Tibial nerve (tissue), 4 donors: ENCODE measurements at regions not wholly inside any gene's neighbourhood (a gene's known extent, or its start where the extent isn't known, plus 50 kb on each side); places are given as distances from the start of the nearest gene placed in this dataset.

Source experiments
- DNase-seq, 2 donors: peaks; one replicate each; pipeline ENCODE4 v3.0.0-alpha.2; 2019; ENCODE audit warnings: low spot score in 2 of 2
- H3K27ac ChIP-seq, 4 donors: fragments of 200-600 bp; sonication (generic) in 3 of 4; one replicate each; pipeline ENCODE4 v1.5.1; 2017 to 2019; ENCODE audit warnings: mild to moderate bottlenecking in 1 of 4
- H3K27me3 ChIP-seq, 2 donors: fragments of 200-600 bp; sonication (generic) in 1 of 2; one replicate each; pipeline versions ENCODE4 v1.5.1 to v1.6.0; 2017 to 2019
- H3K36me3 ChIP-seq, 3 donors: fragments of 200-600 bp; sonication (generic); one replicate each; pipeline ENCODE4 v1.5.1; 2018 to 2019
- H3K4me1 ChIP-seq, 4 donors: fragments of 200-600 bp; sonication (generic) in 3 of 4; one replicate each; pipeline ENCODE4 v1.5.1; 2017 to 2019
- H3K4me3 ChIP-seq, 4 donors: fragments of 200-600 bp; sonication (generic) in 3 of 4; one replicate each; pipeline ENCODE4 v1.5.1; 2017 to 2019; ENCODE audit warnings: mild to moderate bottlenecking in 1 of 4, moderate library complexity in 1 of 4
- H3K9me3 ChIP-seq, 4 donors: fragments of 200-600 bp; sonication (generic) in 3 of 4; one replicate each; pipeline ENCODE4 v1.5.1; 2017 to 2019
- EP300 ChIP-seq, 2 donors: sonication (generic); formaldehyde crosslinking; IDR thresholded peaks; one replicate each; pipeline ENCODE4 v1.6.1; 2017; ENCODE audit warnings: antibody characterized with exemption in 2 of 2, mild to moderate bottlenecking in 1 of 2
- POLR2A ChIP-seq, 2 donors: fragments of 450-650 bp; IDR thresholded peaks; one replicate each; pipeline ENCODE4 v1.6.1; 2017; ENCODE audit warnings: antibody characterized with exemption in 2 of 2, mild to moderate bottlenecking in 2 of 2, moderate library complexity in 2 of 2
- WGBS, 2 donors: methylation state at CpG; one replicate each; pipeline ENCODE4 v1.1.5; 2018; 5-methylcytosine and 5-hydroxymethylcytosine counted together
- TF ChIP-seq, protein P1 (sequence below), 5 experiments: fragments of 200-600 bp in 3 of 5; fragments of 450-650 bp in 2 of 5; sonication (generic) in 3 of 5; IDR thresholded peaks; one replicate each; pipeline ENCODE4 v1.5.1; 2016 to 2019; ENCODE audit warnings: antibody characterized with exemption in 5 of 5, mild to moderate bottlenecking in 3 of 5, moderate library complexity in 2 of 5

DNA sequence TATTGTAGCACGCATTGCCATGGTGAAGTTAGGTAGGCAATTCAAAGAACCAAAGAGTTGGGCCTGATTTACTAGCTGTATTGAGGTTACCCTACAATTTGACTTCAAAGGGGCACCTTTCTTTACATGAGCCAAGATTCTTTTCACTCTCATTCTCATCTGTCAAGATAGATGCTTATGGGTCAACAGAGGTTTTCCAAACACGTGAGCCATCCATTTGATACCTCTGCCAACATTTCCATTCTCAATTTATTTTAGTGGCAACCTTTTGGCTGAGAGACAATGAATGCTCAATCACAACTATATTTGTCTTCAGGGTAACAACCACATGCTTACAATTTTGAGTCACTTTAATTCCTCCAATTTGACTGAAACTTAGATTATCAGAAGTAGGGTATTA, 370.6 kb upstream of the CDH20 start:
- Histone ChIP-seq H3K27ac (no peak overlapping the region), H3K4me3 (no peak overlapping the region), H3K27me3 (no peaks in the 10 kb centered on the region), H3K36me3 (no peaks in the 10 kb centered on the region), H3K4me1 (no peaks in the 10 kb centered on the region), H3K9me3 (no peaks in the 10 kb centered on the region)
- DNase-seq, result no peak
- WGBS, 2 donors, result 79 to 84% methylated on average over 2 of the region's 2 CpGs
- no peak for TF ChIP-seq POLR2A (IDR thresholded peaks at IDR 0.05)
- TF ChIP-seq EP300 (IDR thresholded peaks at IDR 0.05), result no peak
- TF ChIP-seq, protein P1, sequence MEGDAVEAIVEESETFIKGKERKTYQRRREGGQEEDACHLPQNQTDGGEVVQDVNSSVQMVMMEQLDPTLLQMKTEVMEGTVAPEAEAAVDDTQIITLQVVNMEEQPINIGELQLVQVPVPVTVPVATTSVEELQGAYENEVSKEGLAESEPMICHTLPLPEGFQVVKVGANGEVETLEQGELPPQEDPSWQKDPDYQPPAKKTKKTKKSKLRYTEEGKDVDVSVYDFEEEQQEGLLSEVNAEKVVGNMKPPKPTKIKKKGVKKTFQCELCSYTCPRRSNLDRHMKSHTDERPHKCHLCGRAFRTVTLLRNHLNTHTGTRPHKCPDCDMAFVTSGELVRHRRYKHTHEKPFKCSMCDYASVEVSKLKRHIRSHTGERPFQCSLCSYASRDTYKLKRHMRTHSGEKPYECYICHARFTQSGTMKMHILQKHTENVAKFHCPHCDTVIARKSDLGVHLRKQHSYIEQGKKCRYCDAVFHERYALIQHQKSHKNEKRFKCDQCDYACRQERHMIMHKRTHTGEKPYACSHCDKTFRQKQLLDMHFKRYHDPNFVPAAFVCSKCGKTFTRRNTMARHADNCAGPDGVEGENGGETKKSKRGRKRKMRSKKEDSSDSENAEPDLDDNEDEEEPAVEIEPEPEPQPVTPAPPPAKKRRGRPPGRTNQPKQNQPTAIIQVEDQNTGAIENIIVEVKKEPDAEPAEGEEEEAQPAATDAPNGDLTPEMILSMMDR (IDR thresholded peaks at IDR 0.05), result no peak

DNA sequence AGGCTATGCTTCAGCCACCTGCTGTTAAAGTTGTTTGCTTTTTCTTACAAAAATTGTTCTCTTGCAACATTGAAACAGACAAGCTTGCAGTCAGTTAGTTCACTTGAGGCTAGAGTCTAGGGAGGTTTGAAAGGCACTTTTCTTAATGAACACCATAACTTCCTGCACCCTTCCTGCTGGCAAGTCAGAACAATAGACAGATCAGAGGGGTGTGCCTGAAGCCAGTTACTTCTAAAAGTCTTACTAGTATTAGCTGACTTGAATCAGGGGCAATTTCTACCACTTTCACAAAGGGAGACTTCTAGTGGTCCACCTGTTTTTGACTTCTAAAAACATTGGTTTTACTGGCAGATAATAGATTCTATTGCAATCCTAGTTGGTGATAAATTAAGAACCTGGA, 367.4 kb upstream of the CDH20 start:
- TF ChIP-seq, protein P1 (IDR thresholded peaks at IDR 0.05), result no peak
- TF ChIP-seq POLR2A (IDR thresholded peaks at IDR 0.05) (no peak), EP300 (IDR thresholded peaks at IDR 0.05) (no peak)
- H3K4me1 ChIP-seq, result no peaks in the 10 kb centered on the region
- no peak overlapping the region for H3K27ac ChIP-seq
- no peak overlapping the region for H3K4me3 ChIP-seq
- no peak for DNase-seq
- no peaks in the 10 kb centered on the region for H3K9me3 ChIP-seq
- H3K36me3 ChIP-seq, result no peaks in the 10 kb centered on the region
- H3K27me3 ChIP-seq, result no peaks in the 10 kb centered on the region

DNA sequence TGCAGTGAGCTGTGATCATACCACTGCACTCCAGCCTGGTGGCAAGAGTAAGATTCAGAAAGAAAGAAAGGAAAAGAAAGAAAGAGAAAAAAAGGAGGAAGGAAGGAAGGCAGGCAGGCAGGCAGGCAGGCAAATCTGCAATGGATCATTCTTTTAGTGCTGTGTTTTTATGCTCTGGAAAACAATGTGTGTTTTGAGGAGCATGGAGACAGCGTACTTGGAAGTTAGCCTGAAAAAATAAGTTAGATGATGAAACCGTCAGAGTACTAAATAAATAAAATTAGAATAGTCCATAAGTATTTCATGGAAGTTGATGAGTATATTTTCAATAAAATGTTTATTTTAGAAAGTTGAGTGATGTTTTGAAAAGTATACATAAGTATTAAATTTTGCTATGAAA, 366.4 kb upstream of the CDH20 start:
- WGBS, 2 donors, result 25 to 26% methylated on average over 2 of the region's 2 CpGs

DNA sequence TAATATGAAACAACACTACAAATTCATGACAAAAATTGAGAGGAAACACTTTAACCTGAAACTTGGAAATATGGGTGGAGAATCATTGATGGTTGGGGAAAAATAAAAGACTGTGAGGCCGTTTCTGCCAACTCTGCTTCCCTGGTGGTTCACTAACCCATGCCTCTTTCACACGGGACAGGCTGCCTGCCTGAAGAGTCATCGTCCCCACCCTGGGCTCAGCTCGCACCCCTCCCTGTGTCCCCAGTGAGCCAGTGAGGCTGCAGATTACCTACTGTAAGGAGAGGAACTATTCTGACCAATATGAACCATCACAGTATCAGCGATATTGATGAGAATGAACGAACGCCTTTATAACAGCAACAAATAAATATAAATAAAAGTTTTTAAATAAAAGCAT, 357.8 kb upstream of the CDH20 start:
- Histone ChIP-seq H3K36me3 (no peaks in the 10 kb centered on the region), H3K27me3 (no peaks in the 10 kb centered on the region), H3K4me1 (no peaks in the 10 kb centered on the region), H3K27ac (no peak overlapping the region), H3K4me3 (no peak overlapping the region), H3K9me3 (no peaks in the 10 kb centered on the region)
- TF ChIP-seq EP300 (IDR thresholded peaks at IDR 0.05), result no peak
- no peak for TF ChIP-seq POLR2A (IDR thresholded peaks at IDR 0.05)
- TF ChIP-seq, protein P1 (IDR thresholded peaks at IDR 0.05), result no peak
- 69 to 79% methylated on average over 7 of the region's 7 CpGs for WGBS, 2 donors
- no peak for DNase-seq

More for the DNA sequence above, 366.4 kb upstream of the CDH20 start:
- no peak overlapping the region for H3K4me3 ChIP-seq
- H3K36me3 ChIP-seq, result no peaks in the 10 kb centered on the region
- TF ChIP-seq POLR2A (IDR thresholded peaks at IDR 0.05) (no peak), EP300 (IDR thresholded peaks at IDR 0.05) (no peak)
- TF ChIP-seq, protein P1 (IDR thresholded peaks at IDR 0.05), result no peak
- no peaks in the 10 kb centered on the region for H3K4me1 ChIP-seq
- no peak overlapping the region for H3K27ac ChIP-seq
- no peaks in the 10 kb centered on the region for H3K27me3 ChIP-seq
- no peaks in the 10 kb centered on the region for H3K9me3 ChIP-seq
- no peak for DNase-seq

DNA sequence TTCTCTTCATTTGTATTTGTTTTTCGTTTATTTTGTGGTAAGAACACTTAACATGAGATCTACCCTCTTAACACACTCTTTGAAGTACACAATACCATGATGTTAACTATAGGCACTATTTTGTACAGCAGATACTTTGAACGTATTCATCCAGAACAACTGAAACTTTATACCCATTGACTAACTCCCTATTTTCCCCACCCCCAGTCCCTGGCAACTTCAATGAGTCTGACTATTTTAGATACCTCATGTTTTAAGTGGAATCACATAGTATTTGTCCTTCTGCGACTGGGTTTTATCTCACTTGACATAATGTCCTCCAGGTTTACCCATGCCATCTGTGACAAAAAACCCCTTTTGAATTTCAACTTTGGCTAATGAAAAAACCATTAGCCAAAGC, 356.3 kb upstream of the CDH20 start:
- H3K4me1 ChIP-seq, result peaks cover 0 to 5% (median 0%) of the 10 kb centered on the region in 4 donors
- no peaks in the 10 kb centered on the region for H3K27me3 ChIP-seq
- no peaks in the 10 kb centered on the region for H3K9me3 ChIP-seq
- H3K4me3 ChIP-seq, result no peak overlapping the region
- TF ChIP-seq EP300 (IDR thresholded peaks at IDR 0.05), result no peak
- TF ChIP-seq, protein P1 (IDR thresholded peaks at IDR 0.05), result no peak
- no peak for TF ChIP-seq POLR2A (IDR thresholded peaks at IDR 0.05)
- no peak for DNase-seq
- no peaks in the 10 kb centered on the region for H3K36me3 ChIP-seq
- H3K27ac ChIP-seq, result no peak overlapping the region
- WGBS, 2 donors, result 76 to 89% methylated on average over 3 of the region's 3 CpGs
